ENCODE measurements at regions not wholly inside any gene's neighbourhood (a gene's known extent, or its start where the extent isn't known, plus 50 kb on each side); places are given as distances from the start of the nearest gene placed in this dataset.

- no peak overlapping the region for H2BK120ac ChIP-seq (replicated peaks; ENCODE audit: low read depth, low read length)
- no peak overlapping the region for H2AK5ac ChIP-seq (ENCODE audit: low read depth, low read length)
- H3K4ac ChIP-seq (replicated peaks; ENCODE audit: insufficient read length, low read depth, low read length) = no peak overlapping the region
- no peak for FAIRE-seq
- no peak overlapping the region for H2AFZ ChIP-seq (ENCODE audit: low read length)
- H3K9ac ChIP-seq (replicated peaks in 1 of 4; ENCODE audit: extremely low read depth in 1 of 4, low read depth in 3 of 4, low read length in 3 of 4) = no peak overlapping the region
- H3K79me2 ChIP-seq (ENCODE audit: control insufficient read depth in 1 of 2, insufficient read depth in 2 of 2, low read length in 2 of 2) = no peaks in the 10 kb centered on the region
- no peak overlapping the region for H3K4me3 ChIP-seq (ENCODE audit: extremely low read depth in 1 of 4, insufficient read depth in 2 of 4, low read depth in 3 of 4, low read length in 4 of 4)
- H3K4me1 ChIP-seq (replicated peaks in 1 of 4; ENCODE audit: control insufficient read depth in 3 of 4, insufficient read depth in 4 of 4, low read length in 3 of 4) = peaks cover 0 to 14% (median 4%) of the 10 kb centered on the region in 4 experiments; a peak in 3 of 7 replicates
- H3K4me2 ChIP-seq (ENCODE audit: insufficient read depth in 1 of 2, low read depth in 2 of 2, low read length in 2 of 2) = no peak overlapping the region
- H3K9me3 ChIP-seq (ENCODE audit: insufficient read depth in 2 of 2, low read depth in 1 of 2, low read length in 1 of 2) = no peaks in the 10 kb centered on the region
- no peaks in the 10 kb centered on the region for H4K20me1 ChIP-seq (replicated peaks in 1 of 2; ENCODE audit: control insufficient read depth in 1 of 2, insufficient read depth in 2 of 2, low read length in 2 of 2)
- WGBS, 2 experiments (ENCODE audit: extremely low coverage in 1 of 2, insufficient coverage in 1 of 2, insufficient read length in 1 of 2, insufficient replicate concordance in 2 of 2, low coverage in 1 of 2, low lambda C conversion rate in 2 of 2, missing lambda C conversion rate in 1 of 2) = 89% methylated on average over 1 of the region's 1 CpG; no CpG with 5 or more reads in 1 of the 2 experiments
- no peak overlapping the region for H4K91ac ChIP-seq (replicated peaks; ENCODE audit: insufficient read length, low read length)
- DNase-seq (ENCODE audit: low read depth in 1 of 2, low spot score in 2 of 2) = no peak
- H4K5ac ChIP-seq (ENCODE audit: insufficient read length, low read depth, low read length) = no peak overlapping the region
- H3K23me2 ChIP-seq (ENCODE audit: low read depth, low read length) = no peaks in the 10 kb centered on the region
- CTCF ChIA-PET (ENCODE audit: partially characterized antibody) = no interaction called here
- H2BK12ac ChIP-seq (ENCODE audit: low read depth, low read length) = no peak overlapping the region
- no peak overlapping the region for H3K14ac ChIP-seq (ENCODE audit: insufficient read length)
- no peak overlapping the region for H2BK5ac ChIP-seq (ENCODE audit: low read depth, low read length)
- H3K23ac ChIP-seq (ENCODE audit: insufficient read length) = no peak overlapping the region
- no peaks in the 10 kb centered on the region for H3K27me3 ChIP-seq (replicated peaks in 1 of 4; ENCODE audit: control insufficient read depth in 3 of 4, extremely low read depth in 1 of 4, insufficient read depth in 3 of 4, low read length in 3 of 4)
- no peak overlapping the region for H4K8ac ChIP-seq (ENCODE audit: extremely low read depth, insufficient read depth, low read length)
- no peak overlapping the region for H2BK15ac ChIP-seq (ENCODE audit: low read length)
- POLR2A ChIA-PET (ENCODE audit: partially characterized antibody) = no interaction called here
- H2BK20ac ChIP-seq (ENCODE audit: low read length) = no peak overlapping the region
- no peak overlapping the region for H3K18ac ChIP-seq (ENCODE audit: extremely low read depth, low read length)
- H3K79me1 ChIP-seq (ENCODE audit: low read depth, low read length) = no peaks in the 10 kb centered on the region
- H3K36me3 ChIP-seq (ENCODE audit: control insufficient read depth in 2 of 4, insufficient read depth in 4 of 4, low read length in 3 of 4) = no peaks in the 10 kb centered on the region
- H3K56ac ChIP-seq (replicated peaks; ENCODE audit: insufficient read length, low read depth, low read length) = no peak overlapping the region
- H3K27ac ChIP-seq (ENCODE audit: low read depth, low read length) = no peak overlapping the region
- TF ChIP-seq SUZ12 (IDR thresholded peaks at IDR 0.05; ENCODE audit: low read length) (no peak), BCL11A (IDR thresholded peaks at IDR 0.05; ENCODE audit: low read depth in 2 of 2, low read length in 2 of 2) (no peak), POLR2A (IDR thresholded peaks at IDR 0.05; ENCODE audit: control extremely low read depth in 1 of 2, low read depth in 2 of 2, low read length in 2 of 2) (no peak), SRF (IDR thresholded peaks at IDR 0.05; ENCODE audit: low read depth, low read length) (no peak), MAFK (IDR thresholded peaks at IDR 0.05; ENCODE audit: low read depth, low read length) (no peak), E2F6 (IDR thresholded peaks at IDR 0.05) (no peak), HDAC6 (IDR thresholded peaks at IDR 0.05; ENCODE audit: low read depth, low read length) (no peak), RFX5 (IDR thresholded peaks at IDR 0.05; ENCODE audit: borderline replicate concordance, low read depth, low read length) (no peak), POLR2AphosphoS5 (IDR thresholded peaks at IDR 0.05; ENCODE audit: low read depth, low read length) (no peak), SIRT6 (IDR thresholded peaks at IDR 0.05; ENCODE audit: low read length) (no peak), TCF12 (IDR thresholded peaks at IDR 0.05; ENCODE audit: low read depth, low read length) (no peak), KDM1A (IDR thresholded peaks at IDR 0.05; ENCODE audit: borderline replicate concordance, low read length) (no peak), BACH1 (IDR thresholded peaks at IDR 0.05; ENCODE audit: low read length) (no peak), NRF1 (IDR thresholded peaks at IDR 0.05; ENCODE audit: low read depth, low read length) (no peak), USF2 (IDR thresholded peaks at IDR 0.05; ENCODE audit: low read length) (no peak), TEAD4 (IDR thresholded peaks at IDR 0.05; ENCODE audit: low read depth, low read length) (no peak)
Measured at GRCh38 chr18:28715206-28715605, 538.3 kb upstream of the CDH2 start.
